Body of pancreas (tissue), 4 donors: ENCODE measurements at regions not wholly inside any gene's neighbourhood (a gene's known extent, or its start where the extent isn't known, plus 50 kb on each side); places are given as distances from the start of the nearest gene placed in this dataset.

Experiments used
- POLR2A ChIP-seq, 3 donors: fragments of 450-650 bp; IDR thresholded peaks; one replicate each; pipeline ENCODE4 v1.6.1; 2016; ENCODE audit warnings: antibody characterized with exemption in 3 of 3, mild to moderate bottlenecking in 2 of 3
- TF ChIP-seq, protein P1 (sequence below), 7 experiments: fragments of 450-650 bp in 4 of 7; fragments of 200-600 bp in 3 of 7; sonication (generic) in 3 of 7; IDR thresholded peaks; one replicate each; pipeline ENCODE4 v1.5.1; 2016 to 2019; ENCODE audit warnings: antibody characterized with exemption in 7 of 7

GRCh38 chr3:102037209-102037608 lies 187.9 kb downstream of the NFKBIZ start:
- TF ChIP-seq, protein P1, sequence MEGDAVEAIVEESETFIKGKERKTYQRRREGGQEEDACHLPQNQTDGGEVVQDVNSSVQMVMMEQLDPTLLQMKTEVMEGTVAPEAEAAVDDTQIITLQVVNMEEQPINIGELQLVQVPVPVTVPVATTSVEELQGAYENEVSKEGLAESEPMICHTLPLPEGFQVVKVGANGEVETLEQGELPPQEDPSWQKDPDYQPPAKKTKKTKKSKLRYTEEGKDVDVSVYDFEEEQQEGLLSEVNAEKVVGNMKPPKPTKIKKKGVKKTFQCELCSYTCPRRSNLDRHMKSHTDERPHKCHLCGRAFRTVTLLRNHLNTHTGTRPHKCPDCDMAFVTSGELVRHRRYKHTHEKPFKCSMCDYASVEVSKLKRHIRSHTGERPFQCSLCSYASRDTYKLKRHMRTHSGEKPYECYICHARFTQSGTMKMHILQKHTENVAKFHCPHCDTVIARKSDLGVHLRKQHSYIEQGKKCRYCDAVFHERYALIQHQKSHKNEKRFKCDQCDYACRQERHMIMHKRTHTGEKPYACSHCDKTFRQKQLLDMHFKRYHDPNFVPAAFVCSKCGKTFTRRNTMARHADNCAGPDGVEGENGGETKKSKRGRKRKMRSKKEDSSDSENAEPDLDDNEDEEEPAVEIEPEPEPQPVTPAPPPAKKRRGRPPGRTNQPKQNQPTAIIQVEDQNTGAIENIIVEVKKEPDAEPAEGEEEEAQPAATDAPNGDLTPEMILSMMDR (IDR thresholded peaks at IDR 0.05): no peak
- no peak for TF ChIP-seq POLR2A (IDR thresholded peaks at IDR 0.05)
